ENCODE measurements at regions not wholly inside any gene's neighbourhood (a gene's known extent, or its start where the extent isn't known, plus 50 kb on each side); places are given as distances from the start of the nearest gene placed in this dataset.

- TF ChIP-seq EZH2 (IDR thresholded peaks at IDR 0.05; ENCODE audit: insufficient read depth, low read length): no peak
- Histone ChIP-seq H3K4me2 (ENCODE audit: low read length) (no peak overlapping the region), H3K9ac (ENCODE audit: low read length) (no peak overlapping the region), H3K36me3 (ENCODE audit: insufficient read depth, low read length) (no peaks in the 10 kb centered on the region), H3K27ac (ENCODE audit: low read depth, low read length) (no peak overlapping the region), H3K27me3 (ENCODE audit: insufficient read depth, low read length) (no peaks in the 10 kb centered on the region), H4K20me1 (ENCODE audit: insufficient read depth, low read length) (no peaks in the 10 kb centered on the region), H3K4me3 (ENCODE audit: insufficient read depth, low read depth, low read length) (no peak overlapping the region), H3K79me2 (ENCODE audit: insufficient read depth, low read length) (no peaks in the 10 kb centered on the region), H3K4me1 (ENCODE audit: insufficient read depth, low read length) (no peaks in the 10 kb centered on the region), H3K9me3 (ENCODE audit: insufficient read depth, low read depth, low read length) (no peaks in the 10 kb centered on the region), H2AFZ (ENCODE audit: low read depth, low read length) (no peak overlapping the region)
- Mint-ChIP-seq H3K9me3 (ENCODE audit: unreplicated experiment) (no peaks in the 10 kb centered on the region), H3K36me3 (ENCODE audit: low read depth, unreplicated experiment) (no peaks in the 10 kb centered on the region), H3K27me3 (ENCODE audit: low read depth, unreplicated experiment) (no peaks in the 10 kb centered on the region), H3K4me1 (ENCODE audit: low read depth, unreplicated experiment) (peaks cover 2% of the 10 kb centered on the region), H3K4me3 (ENCODE audit: unreplicated experiment) (no peak overlapping the region), H3K27ac (ENCODE audit: unreplicated experiment) (no peak overlapping the region)
- DNase-seq (ENCODE audit: low read depth): peak; percentile 32
- FAIRE-seq: no peak
Observed at GRCh38 chr2:220310451-220310861, 683.0 kb downstream of the SLC4A3 start.

GRCh38 chr2:220315098-220315823 is 687.8 kb downstream of the SLC4A3 start:
- no peak overlapping the region for H3K27ac ChIP-seq (ENCODE audit: low read depth, low read length)
- Mint-ChIP-seq H3K9me3 (ENCODE audit: unreplicated experiment) (no peaks in the 10 kb centered on the region), H3K4me1 (ENCODE audit: low read depth, unreplicated experiment) (peaks cover 3% of the 10 kb centered on the region), H3K36me3 (ENCODE audit: low read depth, unreplicated experiment) (peaks cover 2% of the 10 kb centered on the region), H3K4me3 (ENCODE audit: unreplicated experiment) (no peak overlapping the region), H3K27me3 (ENCODE audit: low read depth, unreplicated experiment) (no peaks in the 10 kb centered on the region), H3K27ac (ENCODE audit: unreplicated experiment) (no peak overlapping the region)
- H3K4me2 ChIP-seq (ENCODE audit: low read length): no peak overlapping the region
- no peaks in the 10 kb centered on the region for H3K36me3 ChIP-seq (ENCODE audit: insufficient read depth, low read length)
- TF ChIP-seq CTCF (IDR thresholded peaks at IDR 0.05; ENCODE audit: insufficient read depth, low read depth, low read length) (no peak), EZH2 (IDR thresholded peaks at IDR 0.05; ENCODE audit: insufficient read depth, low read length) (no peak)
- no peaks in the 10 kb centered on the region for H3K4me1 ChIP-seq (ENCODE audit: insufficient read depth, low read length)
- DNase-seq (ENCODE audit: low read depth) (no peak), FAIRE-seq (no peak)
- no peak overlapping the region for H3K4me3 ChIP-seq (ENCODE audit: insufficient read depth, low read depth, low read length)
- no peak overlapping the region for H3K9ac ChIP-seq (ENCODE audit: low read length)
- no peaks in the 10 kb centered on the region for H3K27me3 ChIP-seq (ENCODE audit: insufficient read depth, low read length)
- H3K9me3 ChIP-seq (ENCODE audit: insufficient read depth, low read depth, low read length): no peaks in the 10 kb centered on the region
- H2AFZ ChIP-seq (ENCODE audit: low read depth, low read length): no peak overlapping the region
- H3K79me2 ChIP-seq (ENCODE audit: insufficient read depth, low read length): no peaks in the 10 kb centered on the region
- no peaks in the 10 kb centered on the region for H4K20me1 ChIP-seq (ENCODE audit: insufficient read depth, low read length)

- Mint-ChIP-seq H3K27me3 (ENCODE audit: low read depth, unreplicated experiment) (no peaks in the 10 kb centered on the region), H3K36me3 (ENCODE audit: low read depth, unreplicated experiment) (peaks cover 2% of the 10 kb centered on the region), H3K4me1 (ENCODE audit: low read depth, unreplicated experiment) (peaks cover 3% of the 10 kb centered on the region), H3K9me3 (ENCODE audit: unreplicated experiment) (no peaks in the 10 kb centered on the region), H3K27ac (ENCODE audit: unreplicated experiment) (no peak overlapping the region), H3K4me3 (ENCODE audit: unreplicated experiment) (no peak overlapping the region)
- Histone ChIP-seq H4K20me1 (ENCODE audit: insufficient read depth, low read length) (no peaks in the 10 kb centered on the region), H3K4me2 (ENCODE audit: low read length) (no peak overlapping the region), H2AFZ (ENCODE audit: low read depth, low read length) (no peak overlapping the region), H3K27ac (ENCODE audit: low read depth, low read length) (no peak overlapping the region), H3K27me3 (ENCODE audit: insufficient read depth, low read length) (no peaks in the 10 kb centered on the region), H3K79me2 (ENCODE audit: insufficient read depth, low read length) (no peaks in the 10 kb centered on the region), H3K4me1 (ENCODE audit: insufficient read depth, low read length) (no peaks in the 10 kb centered on the region), H3K4me3 (ENCODE audit: insufficient read depth, low read depth, low read length) (no peak overlapping the region), H3K9me3 (ENCODE audit: insufficient read depth, low read depth, low read length) (no peaks in the 10 kb centered on the region), H3K9ac (ENCODE audit: low read length) (no peak overlapping the region), H3K36me3 (ENCODE audit: insufficient read depth, low read length) (no peaks in the 10 kb centered on the region)
- DNase-seq (ENCODE audit: low read depth): no peak
- TF ChIP-seq EZH2 (IDR thresholded peaks at IDR 0.05; ENCODE audit: insufficient read depth, low read length) (no peak), CTCF (IDR thresholded peaks at IDR 0.05; ENCODE audit: insufficient read depth, low read depth, low read length) (no peak)
- no peak for FAIRE-seq
Observed at GRCh38 chr2:220318037-220318436, 690.6 kb downstream of the SLC4A3 start.
